ENCODE measurements at regions not wholly inside any gene's neighbourhood (a gene's known extent, or its start where the extent isn't known, plus 50 kb on each side); places are given as distances from the start of the nearest gene placed in this dataset.

GRCh38 chr7:25994433-25994994, 157.5 kb upstream of the NFE2L3 start:
- DNase-seq (ENCODE audit: low spot score in 2 of 2): no peak
- WGBS, 2 donors: 83 to 93% methylated on average over 2 of the region's 2 CpGs
- TF ChIP-seq CTCF (IDR thresholded peaks at IDR 0.05) (no peak), POLR2A (IDR thresholded peaks at IDR 0.05) (no peak)
- intact Hi-C loops (cut with DNase I; ENCODE audit: low total_unique reads): no loop called here
- H3K4me3 ChIP-seq (ENCODE audit: low read depth, poor library complexity, severe bottlenecking): no peak overlapping the region

DNA sequence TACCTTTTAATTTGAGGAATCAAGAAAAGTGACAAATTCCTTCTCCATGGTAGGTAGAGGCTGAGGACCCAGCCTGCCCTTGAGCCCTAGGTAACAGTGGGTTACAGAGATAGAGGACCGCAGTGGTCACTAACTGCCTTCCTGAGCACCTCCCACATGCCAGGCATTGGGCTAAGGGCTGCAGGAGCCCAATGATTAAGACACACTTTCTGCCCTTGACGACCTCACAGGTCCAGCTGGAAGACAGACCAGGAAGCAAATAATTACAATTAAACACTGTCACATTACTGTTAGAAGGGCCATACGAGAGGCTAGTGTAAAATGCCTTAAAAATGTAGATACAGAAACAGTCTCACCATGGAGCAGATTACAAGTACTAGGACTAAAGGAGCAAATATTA, 156.8 kb upstream of the NFE2L3 start:
- DNase-seq (ENCODE audit: low spot score in 2 of 2): no peak
- TF ChIP-seq POLR2A (IDR thresholded peaks at IDR 0.05) (no peak), CTCF (IDR thresholded peaks at IDR 0.05) (no peak)
- 60 to 69% methylated on average over 3 of the region's 3 CpGs for WGBS, 2 donors
- intact Hi-C loops (cut with DNase I; ENCODE audit: low total_unique reads): no loop called here
- H3K4me3 ChIP-seq (ENCODE audit: low read depth, poor library complexity, severe bottlenecking): no peak overlapping the region

- intact Hi-C loops (cut with DNase I; ENCODE audit: low total_unique reads): no loop called here
- DNase-seq (ENCODE audit: low spot score in 2 of 2): no peak
Observed at GRCh38 chr7:25996006-25996408, 156.0 kb upstream of the NFE2L3 start.

GRCh38 chr7:25998499-25998898, 153.5 kb upstream of the NFE2L3 start:
- TF ChIP-seq POLR2A (IDR thresholded peaks at IDR 0.05): no peak
- TF ChIP-seq CTCF (IDR thresholded peaks at IDR 0.05): no peak
- H3K4me3 ChIP-seq (ENCODE audit: low read depth, poor library complexity, severe bottlenecking): no peak overlapping the region
- 82 to 90% methylated on average over 9 of the region's 9 CpGs for WGBS, 2 donors
- no peak for DNase-seq (ENCODE audit: low spot score in 2 of 2)
- intact Hi-C loops (cut with DNase I; ENCODE audit: low total_unique reads): no loop called here

More at GRCh38 chr7:25996006-25996408, 156.0 kb upstream of the NFE2L3 start:
- 75 to 78% methylated on average over 7 of the region's 7 CpGs for WGBS, 2 donors
- TF ChIP-seq POLR2A (IDR thresholded peaks at IDR 0.05) (no peak), CTCF (IDR thresholded peaks at IDR 0.05) (no peak)
- no peak overlapping the region for H3K4me3 ChIP-seq (ENCODE audit: low read depth, poor library complexity, severe bottlenecking)

DNA sequence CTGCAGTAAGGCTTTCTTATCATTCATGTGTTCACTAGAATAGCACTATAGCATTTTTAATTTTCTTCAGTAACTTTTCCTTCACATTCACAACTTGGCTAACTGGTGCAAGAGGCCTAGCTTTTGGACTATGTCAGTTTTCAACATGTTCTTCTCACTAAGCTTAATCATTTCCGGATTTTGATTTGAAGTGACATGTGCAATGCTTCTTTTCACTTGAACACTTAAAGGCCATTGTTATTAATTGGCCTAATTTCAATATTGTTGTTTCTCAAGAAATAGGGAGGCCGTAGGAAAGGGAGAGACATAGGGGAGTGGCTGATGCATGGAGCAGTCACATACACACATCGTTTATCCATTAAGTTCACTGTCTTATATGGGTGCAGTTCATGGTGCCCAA, 151.2 kb upstream of the NFE2L3 start:
- intact Hi-C loops (cut with DNase I; ENCODE audit: low total_unique reads): no loop called here
- H3K4me3 ChIP-seq (ENCODE audit: low read depth, poor library complexity, severe bottlenecking): no peak overlapping the region
- no peak for DNase-seq (ENCODE audit: low spot score in 2 of 2)
- WGBS, 2 donors: 57 to 62% methylated on average over 3 of the region's 3 CpGs
- TF ChIP-seq POLR2A (IDR thresholded peaks at IDR 0.05): no peak
- no peak for TF ChIP-seq CTCF (IDR thresholded peaks at IDR 0.05)

DNA sequence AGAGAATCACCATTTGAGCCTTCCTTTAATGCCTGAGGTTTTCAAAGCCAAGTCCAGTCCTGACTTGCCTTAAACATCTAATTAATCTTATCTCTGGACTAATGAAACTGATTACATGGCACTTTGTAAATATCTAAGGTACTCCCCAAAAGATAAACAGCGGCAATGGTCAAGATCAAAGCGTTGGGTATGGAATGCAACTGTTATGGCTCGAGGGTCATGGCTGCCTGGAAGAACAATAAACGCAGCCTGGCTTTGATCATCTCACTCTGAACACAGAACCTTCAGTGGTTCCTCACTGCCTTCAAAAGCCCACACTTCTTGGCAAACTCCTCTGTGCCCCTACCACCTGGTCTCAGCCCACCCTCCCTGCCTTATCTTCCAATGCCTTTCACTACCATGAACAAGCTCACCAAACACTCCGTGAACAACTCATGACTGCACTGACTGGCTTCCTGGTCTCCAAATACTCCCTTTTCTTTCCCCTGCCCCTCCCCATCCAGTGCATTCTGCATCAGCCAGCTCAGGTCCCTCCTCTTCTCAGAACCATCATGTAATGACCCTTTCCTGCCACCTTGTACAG, 150.2 kb upstream of the NFE2L3 start:
- TF ChIP-seq CTCF (IDR thresholded peaks at IDR 0.05) (no peak), POLR2A (IDR thresholded peaks at IDR 0.05) (no peak)
- intact Hi-C loops (cut with DNase I; ENCODE audit: low total_unique reads): no loop called here
- DNase-seq (ENCODE audit: low spot score in 2 of 2): no peak
- 67 to 69% methylated on average over 5 of the region's 5 CpGs for WGBS, 2 donors
- no peak overlapping the region for H3K4me3 ChIP-seq (ENCODE audit: low read depth, poor library complexity, severe bottlenecking)
